ENCODE measurements at regions not wholly inside any gene's neighbourhood (a gene's known extent, or its start where the extent isn't known, plus 50 kb on each side); places are given as distances from the start of the nearest gene placed in this dataset.

- Histone ChIP-seq H3K9me3 (ENCODE audit: insufficient read depth, low read depth) (no peaks in the 10 kb centered on the region), H3K27ac (no peak overlapping the region), H2AFZ (no peak overlapping the region), H3K79me2 (ENCODE audit: low read depth) (no peaks in the 10 kb centered on the region), H3K36me3 (ENCODE audit: low read depth) (no peaks in the 10 kb centered on the region), H3F3A (ENCODE audit: insufficient read depth, low read depth) (no peaks in the 10 kb centered on the region), H3K4me2 (no peak overlapping the region), H3K9me2 (ENCODE audit: insufficient read depth) (no peaks in the 10 kb centered on the region), H3K4me3 (no peak overlapping the region), H3K4me1 (replicated peaks; ENCODE audit: insufficient read depth) (no peaks in the 10 kb centered on the region), H3K27me3 (ENCODE audit: insufficient read depth, low read depth) (peaks cover 84% of the 10 kb centered on the region), H4K20me1 (ENCODE audit: insufficient read depth) (no peaks in the 10 kb centered on the region)
- BruUV-seq (replicated peaks), result no TSS peak
- intact Hi-C loops (cut with micrococcal nuclease; ENCODE audit: unreplicated experiment), result no loop called here
- ChIA-PET POLR2A (ENCODE audit: unreplicated experiment) (no interaction called here), CTCF (no interaction called here)
- no peak for TF ChIP-seq EZH2 (IDR thresholded peaks at IDR 0.05; ENCODE audit: low read depth)
- TF ChIP-seq CTCF (conservative IDR thresholded peaks at IDR 0.05), result no peak
- no peak for DNase-seq
Measured at GRCh38 chr17:77657839-77658238, 300.7 kb upstream of the TNRC6C start.

- H3K79me2 ChIP-seq (ENCODE audit: low read depth), result no peaks in the 10 kb centered on the region
- H3K27me3 ChIP-seq (ENCODE audit: insufficient read depth, low read depth), result peaks cover 76% of the 10 kb centered on the region
- no peak overlapping the region for H3K4me3 ChIP-seq
- no peaks in the 10 kb centered on the region for H3K4me1 ChIP-seq (replicated peaks; ENCODE audit: insufficient read depth)
- no peak for DNase-seq
- POLR2A ChIA-PET (ENCODE audit: unreplicated experiment), result no interaction called here
- H2AFZ ChIP-seq, result no peak overlapping the region
- no peak overlapping the region for H3K4me2 ChIP-seq
- no peaks in the 10 kb centered on the region for H3K9me2 ChIP-seq (ENCODE audit: insufficient read depth)
- no peak overlapping the region for H3K27ac ChIP-seq
- no peaks in the 10 kb centered on the region for H3K9me3 ChIP-seq (ENCODE audit: insufficient read depth, low read depth)
- intact Hi-C loops (cut with micrococcal nuclease; ENCODE audit: unreplicated experiment), result no loop called here
- CTCF ChIA-PET, result no interaction called here
- no peaks in the 10 kb centered on the region for H3F3A ChIP-seq (ENCODE audit: insufficient read depth, low read depth)
- TF ChIP-seq CTCF (conservative IDR thresholded peaks at IDR 0.05), result no peak
- no TSS peak for BruUV-seq (replicated peaks)
- no peaks in the 10 kb centered on the region for H3K36me3 ChIP-seq (ENCODE audit: low read depth)
- H4K20me1 ChIP-seq (ENCODE audit: insufficient read depth), result no peaks in the 10 kb centered on the region
Measured at GRCh38 chr17:77660524-77660923, 298.0 kb upstream of the TNRC6C start.

- no peak overlapping the region for H3K4me2 ChIP-seq
- TF ChIP-seq CTCF (conservative IDR thresholded peaks at IDR 0.05) (no peak), EZH2 (IDR thresholded peaks at IDR 0.05; ENCODE audit: low read depth) (no peak)
- CTCF ChIA-PET, result no interaction called here
Measured at GRCh38 chr17:77662833-77663232, 295.7 kb upstream of the TNRC6C start.

More at GRCh38 chr17:77662833-77663232, 295.7 kb upstream of the TNRC6C start:
- Histone ChIP-seq H3K4me3 (no peak overlapping the region), H4K20me1 (ENCODE audit: insufficient read depth) (no peaks in the 10 kb centered on the region), H3K79me2 (ENCODE audit: low read depth) (no peaks in the 10 kb centered on the region), H3K4me1 (replicated peaks; ENCODE audit: insufficient read depth) (no peaks in the 10 kb centered on the region), H3K27ac (no peak overlapping the region), H3K9me2 (ENCODE audit: insufficient read depth) (no peaks in the 10 kb centered on the region), H3K9me3 (ENCODE audit: insufficient read depth, low read depth) (no peaks in the 10 kb centered on the region), H3K27me3 (ENCODE audit: insufficient read depth, low read depth) (peaks cover 62% of the 10 kb centered on the region), H2AFZ (no peak overlapping the region), H3K36me3 (ENCODE audit: low read depth) (no peaks in the 10 kb centered on the region), H3F3A (ENCODE audit: insufficient read depth, low read depth) (no peaks in the 10 kb centered on the region)
- DNase-seq, result no peak
- intact Hi-C loops (cut with micrococcal nuclease; ENCODE audit: unreplicated experiment), result no loop called here
- no TSS peak for BruUV-seq (replicated peaks)
- POLR2A ChIA-PET (ENCODE audit: unreplicated experiment), result no interaction called here
